ENCODE measurements at regions not wholly inside any gene's neighbourhood (a gene's known extent, or its start where the extent isn't known, plus 50 kb on each side); places are given as distances from the start of the nearest gene placed in this dataset.

- no peaks in the 10 kb centered on the region for H3K36me3 Mint-ChIP-seq (ENCODE audit: insufficient read depth, unreplicated experiment)
- POLR2A ChIA-PET: no interaction called here
- CTCF ChIA-PET: no interaction called here
- peaks cover 30% of the 10 kb centered on the region for H3K9me3 Mint-ChIP-seq (ENCODE audit: unreplicated experiment)
- no peaks in the 10 kb centered on the region for H3K4me1 Mint-ChIP-seq (ENCODE audit: low read depth, unreplicated experiment)
- intact Hi-C loops (cut with micrococcal nuclease; ENCODE audit: unreplicated experiment): no loop called here
- DNase-seq: no peak
- no peaks in the 10 kb centered on the region for H3K9me3 ChIP-seq
- no peaks in the 10 kb centered on the region for H3K36me3 ChIP-seq (ENCODE audit: control insufficient read depth, insufficient read depth, low read length)
- no peaks in the 10 kb centered on the region for H3K27me3 ChIP-seq (replicated peaks; ENCODE audit: control insufficient read depth, insufficient read depth, low read length)
- no peak overlapping the region for H3K4me3 Mint-ChIP-seq (ENCODE audit: unreplicated experiment)
- no peak overlapping the region for H3K4me3 ChIP-seq (ENCODE audit: low read depth, low read length)
- BruUV-seq (replicated peaks): no TSS peak
- H3K4me1 ChIP-seq: no peaks in the 10 kb centered on the region
- TF ChIP-seq, protein P1, sequence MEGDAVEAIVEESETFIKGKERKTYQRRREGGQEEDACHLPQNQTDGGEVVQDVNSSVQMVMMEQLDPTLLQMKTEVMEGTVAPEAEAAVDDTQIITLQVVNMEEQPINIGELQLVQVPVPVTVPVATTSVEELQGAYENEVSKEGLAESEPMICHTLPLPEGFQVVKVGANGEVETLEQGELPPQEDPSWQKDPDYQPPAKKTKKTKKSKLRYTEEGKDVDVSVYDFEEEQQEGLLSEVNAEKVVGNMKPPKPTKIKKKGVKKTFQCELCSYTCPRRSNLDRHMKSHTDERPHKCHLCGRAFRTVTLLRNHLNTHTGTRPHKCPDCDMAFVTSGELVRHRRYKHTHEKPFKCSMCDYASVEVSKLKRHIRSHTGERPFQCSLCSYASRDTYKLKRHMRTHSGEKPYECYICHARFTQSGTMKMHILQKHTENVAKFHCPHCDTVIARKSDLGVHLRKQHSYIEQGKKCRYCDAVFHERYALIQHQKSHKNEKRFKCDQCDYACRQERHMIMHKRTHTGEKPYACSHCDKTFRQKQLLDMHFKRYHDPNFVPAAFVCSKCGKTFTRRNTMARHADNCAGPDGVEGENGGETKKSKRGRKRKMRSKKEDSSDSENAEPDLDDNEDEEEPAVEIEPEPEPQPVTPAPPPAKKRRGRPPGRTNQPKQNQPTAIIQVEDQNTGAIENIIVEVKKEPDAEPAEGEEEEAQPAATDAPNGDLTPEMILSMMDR (IDR thresholded peaks at IDR 0.05; ENCODE audit: insufficient read depth in 1 of 2, low read depth in 1 of 2, low read length in 1 of 2, severe bottlenecking in 1 of 2, unreplicated experiment in 1 of 2): no peak
- no peak overlapping the region for H3K27ac Mint-ChIP-seq (ENCODE audit: unreplicated experiment)
- H3K27me3 Mint-ChIP-seq (ENCODE audit: insufficient read depth, unreplicated experiment): no peaks in the 10 kb centered on the region
These were observed 738.6 kb downstream of the C6orf118 start for GRCh38 chr6:164570801-164571200.

- no peaks in the 10 kb centered on the region for H3K36me3 Mint-ChIP-seq (ENCODE audit: insufficient read depth, unreplicated experiment)
- H3K27me3 ChIP-seq (replicated peaks; ENCODE audit: control insufficient read depth, insufficient read depth, low read length): no peaks in the 10 kb centered on the region
- no peaks in the 10 kb centered on the region for H3K4me1 Mint-ChIP-seq (ENCODE audit: low read depth, unreplicated experiment)
- TF ChIP-seq, protein P1 (IDR thresholded peaks at IDR 0.05; ENCODE audit: insufficient read depth in 1 of 2, low read depth in 1 of 2, low read length in 1 of 2, severe bottlenecking in 1 of 2, unreplicated experiment in 1 of 2): no peak
- no peaks in the 10 kb centered on the region for H3K4me1 ChIP-seq
- H3K9me3 Mint-ChIP-seq (ENCODE audit: unreplicated experiment): peaks cover 19% of the 10 kb centered on the region
- no TSS peak for BruUV-seq (replicated peaks)
- no peak overlapping the region for H3K4me3 ChIP-seq (ENCODE audit: low read depth, low read length)
- H3K27me3 Mint-ChIP-seq (ENCODE audit: insufficient read depth, unreplicated experiment): no peaks in the 10 kb centered on the region
- no peaks in the 10 kb centered on the region for H3K9me3 ChIP-seq
- no peak overlapping the region for H3K4me3 Mint-ChIP-seq (ENCODE audit: unreplicated experiment)
- ChIA-PET CTCF (no interaction called here), POLR2A (no interaction called here)
- H3K36me3 ChIP-seq (ENCODE audit: control insufficient read depth, insufficient read depth, low read length): no peaks in the 10 kb centered on the region
- DNase-seq: no peak
- no peak overlapping the region for H3K27ac Mint-ChIP-seq (ENCODE audit: unreplicated experiment)
- intact Hi-C loops (cut with micrococcal nuclease; ENCODE audit: unreplicated experiment): no loop called here
These were observed 739.9 kb downstream of the C6orf118 start for GRCh38 chr6:164569509-164569908.

DNA sequence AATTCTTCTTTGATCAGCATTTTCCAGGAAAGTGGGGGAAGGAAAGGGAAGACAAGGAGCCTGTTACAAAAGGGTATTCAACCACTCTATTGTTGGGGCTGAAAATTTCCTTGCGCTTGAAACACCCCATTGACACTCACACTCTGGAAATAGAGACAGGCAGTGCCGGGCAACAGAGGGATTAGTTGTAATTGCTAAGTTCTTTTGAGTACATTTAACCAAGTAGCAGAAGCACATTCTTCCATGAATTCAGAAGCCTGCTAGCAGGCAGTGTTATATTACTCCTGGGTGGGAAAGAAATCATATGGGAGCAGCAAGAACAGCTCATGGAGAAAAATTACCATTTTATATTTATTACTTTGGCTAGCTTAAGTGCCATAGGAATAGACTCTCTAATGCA lies 745.5 kb downstream of the C6orf118 start:
- peaks cover 30% of the 10 kb centered on the region for H3K9me3 Mint-ChIP-seq (ENCODE audit: unreplicated experiment)
- H3K27ac Mint-ChIP-seq (ENCODE audit: unreplicated experiment): no peak overlapping the region
- CTCF ChIA-PET: no interaction called here
- intact Hi-C loops (cut with micrococcal nuclease; ENCODE audit: unreplicated experiment): no loop called here
- Histone ChIP-seq H3K27me3 (replicated peaks; ENCODE audit: control insufficient read depth, insufficient read depth, low read length) (no peaks in the 10 kb centered on the region), H3K36me3 (ENCODE audit: control insufficient read depth, insufficient read depth, low read length) (no peaks in the 10 kb centered on the region), H3K4me3 (ENCODE audit: low read depth, low read length) (no peak overlapping the region), H3K4me1 (no peaks in the 10 kb centered on the region), H3K9me3 (no peaks in the 10 kb centered on the region)
- no peak overlapping the region for H3K4me3 Mint-ChIP-seq (ENCODE audit: unreplicated experiment)
- no peaks in the 10 kb centered on the region for H3K27me3 Mint-ChIP-seq (ENCODE audit: insufficient read depth, unreplicated experiment)
- no TSS peak for BruUV-seq (replicated peaks)
- H3K36me3 Mint-ChIP-seq (ENCODE audit: insufficient read depth, unreplicated experiment): no peaks in the 10 kb centered on the region
- TF ChIP-seq, protein P1 (IDR thresholded peaks at IDR 0.05; ENCODE audit: insufficient read depth in 1 of 2, low read depth in 1 of 2, low read length in 1 of 2, severe bottlenecking in 1 of 2, unreplicated experiment in 1 of 2): no peak
- H3K4me1 Mint-ChIP-seq (ENCODE audit: low read depth, unreplicated experiment): no peaks in the 10 kb centered on the region
- no peak for DNase-seq
- POLR2A ChIA-PET: no interaction called here

Measured in Caco-2 (cell line).